Loucy (cell line): ENCODE measurements at regions not wholly inside any gene's neighbourhood (a gene's known extent, or its start where the extent isn't known, plus 50 kb on each side); places are given as distances from the start of the nearest gene placed in this dataset.

Experiments
- CTCF ChIP-seq: fragments of 200-600 bp; sonication (generic); conservative IDR thresholded peaks from 2 replicates; pipeline ENCODE4 v1.5.1; 2014; ENCODE audit warnings: mild to moderate bottlenecking, antibody characterized with exemption, low read length
- EZH2phosphoT487 ChIP-seq: fragments of 200-600 bp; IDR thresholded peaks from 2 replicates; pipeline ENCODE4 v1.6.1; 2018; ENCODE audit warnings: antibody characterized with exemption, mild to moderate bottlenecking, moderate library complexity, borderline replicate concordance

DNA sequence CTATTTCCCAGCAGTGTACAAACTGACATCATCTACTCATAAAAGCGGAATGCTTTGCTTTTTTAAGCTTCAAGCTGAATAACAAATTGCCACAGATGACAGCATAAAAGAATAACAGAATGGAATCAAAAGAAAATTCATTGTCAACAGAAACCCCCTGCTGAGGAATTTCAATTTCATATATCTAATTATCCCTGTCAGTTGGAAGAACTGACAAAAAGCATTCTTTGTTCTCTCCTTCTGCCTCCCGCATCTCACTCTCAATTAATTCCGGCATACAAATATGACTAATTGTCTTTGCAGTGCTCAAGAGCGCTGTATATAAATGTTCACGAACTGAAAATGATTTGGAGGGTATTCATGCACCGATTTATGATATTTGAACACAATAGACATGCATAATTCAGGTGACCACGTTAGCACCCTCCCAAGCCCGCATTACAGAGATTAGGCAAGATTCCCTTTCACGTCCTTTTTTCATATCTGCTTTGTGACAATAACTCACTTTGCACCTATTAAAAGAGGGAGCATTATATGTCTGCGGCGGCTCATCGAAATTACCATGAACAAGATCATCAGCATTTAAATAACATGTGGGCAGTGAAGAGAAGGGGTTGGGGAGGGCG lies 277.7 kb upstream of the SALL3 start:
- TF ChIP-seq CTCF: no peak
- TF ChIP-seq EZH2phosphoT487: no peak
